H1 (cell line): ENCODE measurements at regions not wholly inside any gene's neighbourhood (a gene's known extent, or its start where the extent isn't known, plus 50 kb on each side); places are given as distances from the start of the nearest gene placed in this dataset.

Experiments
- CTCF ChIA-PET: fragments of 300-600 bp; sonication (Branson Sonifier 250); formaldehyde crosslinking; loops from one replicate; lab custom pipeline; 2021; ENCODE audit not compliant: partially characterized antibody; lab: Charles Lee
- POLR2A ChIA-PET: fragments of 300-600 bp; sonication (Branson Sonifier 250); formaldehyde crosslinking; loops from one replicate; lab custom pipeline; 2021; ENCODE audit warnings: inconsistent platforms; ENCODE audit not compliant: partially characterized antibody; lab: Charles Lee
- DNase-seq, 2 experiments: peaks; one replicate each; pipeline versions ENCODE4 v3.0.0 to v3.0.0-alpha.2; 2010 to 2022; ENCODE audit warnings: low spot score in 2 of 2, low read depth in 1 of 2, mixed read lengths in 1 of 2
- FAIRE-seq: peaks from 2 replicates; lab custom pipeline; 2011; peaks lifted over from hg19 to GRCh38; lab: Jason Lieb, UNC
- H2AFZ ChIP-seq: 2 replicates; pipeline ENCODE4 v1.8.1; 2012; ENCODE audit warnings: low read length, inconsistent platforms
- H2AK5ac ChIP-seq: 2 replicates; pipeline ENCODE4 v1.6.1; 2013; ENCODE audit warnings: low read depth, low read length
- H2BK120ac ChIP-seq: replicated peaks from 2 replicates; pipeline ENCODE3; 2013; ENCODE audit warnings: low read depth, low read length, inconsistent platforms
- H2BK12ac ChIP-seq: 2 replicates; pipeline ENCODE4 v1.6.1; 2013; ENCODE audit warnings: low read depth, low read length
- H2BK15ac ChIP-seq: 2 replicates; pipeline ENCODE4 v1.6.1; 2013; ENCODE audit warnings: low read length
- H2BK20ac ChIP-seq: 2 replicates; pipeline ENCODE4 v1.6.1; 2013; ENCODE audit warnings: low read length
- H2BK5ac ChIP-seq: 2 replicates; pipeline ENCODE4 v1.6.1; 2013; ENCODE audit warnings: low read depth, low read length
- H3K14ac ChIP-seq: 2 replicates; pipeline ENCODE4 v1.6.1; 2013; ENCODE audit warnings: inconsistent platforms; ENCODE audit not compliant: insufficient read length
- H3K18ac ChIP-seq: 2 replicates; pipeline ENCODE4 v1.6.1; 2013; ENCODE audit warnings: low read length; ENCODE audit errors: extremely low read depth
- H3K23ac ChIP-seq: 2 replicates; pipeline ENCODE4 v1.6.1; 2013; ENCODE audit warnings: inconsistent platforms; ENCODE audit not compliant: insufficient read length
- H3K23me2 ChIP-seq: 2 replicates; pipeline ENCODE4 v1.6.1; 2013; ENCODE audit warnings: low read depth, low read length
- H3K27ac ChIP-seq: 2 replicates; pipeline ENCODE4 v1.6.1; 2011; ENCODE audit warnings: low read depth, low read length, inconsistent platforms
- H3K27me3 ChIP-seq, 4 experiments: replicated peaks in 1 of 4; 1 replicate in 1 of 4; 2 replicates in 3 of 4; pipeline versions ENCODE4 v1.6.1 to v1.8.1; 2011 to 2013; ENCODE audit warnings: low read length in 3 of 4, mild to moderate bottlenecking in 3 of 4, inconsistent platforms in 2 of 4, mixed read lengths in 2 of 4, moderate library complexity in 1 of 4; ENCODE audit not compliant: control insufficient read depth in 3 of 4, insufficient read depth in 3 of 4; ENCODE audit errors: extremely low read depth in 1 of 4
- H3K36me3 ChIP-seq, 4 experiments: 2 replicates each; pipeline versions ENCODE4 v1.6.1 to v1.8.1; 2011 to 2013; ENCODE audit warnings: mild to moderate bottlenecking in 4 of 4, low read length in 3 of 4, moderate library complexity in 2 of 4, control low read depth in 1 of 4, inconsistent platforms in 1 of 4; ENCODE audit not compliant: insufficient read depth in 4 of 4, control insufficient read depth in 2 of 4
- H3K4ac ChIP-seq: replicated peaks from 2 replicates; pipeline ENCODE3; 2013; ENCODE audit warnings: low read length, low read depth, mixed read lengths, inconsistent platforms; ENCODE audit not compliant: insufficient read length
- H3K4me1 ChIP-seq, 4 experiments: replicated peaks in 1 of 4; 1 replicate in 1 of 4; 2 replicates in 3 of 4; pipeline versions ENCODE4 v1.6.1 to v1.8.1; 2011 to 2013; ENCODE audit warnings: low read length in 3 of 4, inconsistent platforms in 2 of 4, mixed read lengths in 1 of 4; ENCODE audit not compliant: insufficient read depth in 4 of 4, control insufficient read depth in 3 of 4
- H3K4me2 ChIP-seq, 2 experiments: 2 replicates each; pipeline versions ENCODE4 v1.6.1 to v1.8.1; 2011 to 2013; ENCODE audit warnings: low read depth in 2 of 2, low read length in 2 of 2, control low read depth in 1 of 2, inconsistent platforms in 1 of 2, mild to moderate bottlenecking in 1 of 2; ENCODE audit not compliant: insufficient read depth in 1 of 2
- H3K4me3 ChIP-seq, 4 experiments: fragments of 200-600, 300-600 bp in 1 of 4; sonication (generic), shearing (Covaris generic), sonication (Bioruptor Twin) in 1 of 4; 2 replicates each; pipeline versions ENCODE4 v1.5.1 to v1.8.1; 2011 to 2016; ENCODE audit warnings: low read length in 4 of 4, low read depth in 3 of 4, control low read depth in 2 of 4, inconsistent platforms in 2 of 4, mild to moderate bottlenecking in 2 of 4, mixed read lengths in 1 of 4, moderate library complexity in 1 of 4; ENCODE audit not compliant: insufficient read depth in 2 of 4; ENCODE audit errors: extremely low read depth in 1 of 4
- H3K56ac ChIP-seq: replicated peaks from 2 replicates; pipeline ENCODE3; 2013; ENCODE audit warnings: low read depth, mild to moderate bottlenecking, mixed read lengths, low read length, inconsistent platforms; ENCODE audit not compliant: insufficient read length
- H3K79me1 ChIP-seq: 2 replicates; pipeline ENCODE4 v1.6.1; 2013; ENCODE audit warnings: low read depth, low read length, control low read depth
- H3K79me2 ChIP-seq, 2 experiments: 2 replicates each; pipeline versions ENCODE4 v1.6.1 to v1.8.1; 2012 to 2013; ENCODE audit warnings: low read length in 2 of 2, mild to moderate bottlenecking in 2 of 2, inconsistent platforms in 1 of 2; ENCODE audit not compliant: insufficient read depth in 2 of 2, control insufficient read depth in 1 of 2
- H3K9ac ChIP-seq, 4 experiments: replicated peaks in 1 of 4; 1 replicate in 1 of 4; 2 replicates in 3 of 4; pipeline versions ENCODE4 v1.6.1 to v1.8.1; 2011 to 2013; ENCODE audit warnings: low read depth in 3 of 4, low read length in 3 of 4, control low read depth in 2 of 4, mild to moderate bottlenecking in 2 of 4, moderate library complexity in 2 of 4, inconsistent platforms in 1 of 4; ENCODE audit errors: extremely low read depth in 1 of 4
- H3K9me3 ChIP-seq, 2 experiments: 2 replicates each; pipeline versions ENCODE4 v1.6.1 to v1.8.1; 2012 to 2013; ENCODE audit warnings: mild to moderate bottlenecking in 2 of 2, moderate library complexity in 2 of 2, control low read depth in 1 of 2, inconsistent platforms in 1 of 2, low read depth in 1 of 2, low read length in 1 of 2, mixed read lengths in 1 of 2; ENCODE audit not compliant: insufficient read depth in 2 of 2
- H4K20me1 ChIP-seq, 2 experiments: replicated peaks in 1 of 2; 2 replicates each; pipeline versions ENCODE3 to v1.8.1; 2011 to 2013; ENCODE audit warnings: inconsistent platforms in 2 of 2, low read length in 2 of 2, mild to moderate bottlenecking in 1 of 2; ENCODE audit not compliant: insufficient read depth in 2 of 2, control insufficient read depth in 1 of 2
- H4K5ac ChIP-seq: 2 replicates; pipeline ENCODE4 v1.6.1; 2013; ENCODE audit warnings: low read length, low read depth, mixed read lengths, inconsistent platforms; ENCODE audit not compliant: insufficient read length
- H4K8ac ChIP-seq: 2 replicates; pipeline ENCODE4 v1.8.0; 2013; ENCODE audit warnings: mild to moderate bottlenecking, moderate library complexity, low read length, inconsistent platforms; ENCODE audit not compliant: insufficient read depth; ENCODE audit errors: extremely low read depth
- H4K91ac ChIP-seq: replicated peaks from 2 replicates; pipeline ENCODE3; 2013; ENCODE audit warnings: low read length, mixed read lengths, inconsistent platforms; ENCODE audit not compliant: insufficient read length
- RAD21 ChIP-seq, 2 experiments: IDR thresholded peaks in 1 of 2; conservative IDR thresholded peaks in 1 of 2; 2 replicates each; pipeline ENCODE4 v1.6.1; 2011; ENCODE audit warnings: low read depth in 2 of 2, low read length in 2 of 2, improper control_type of control experiment in 1 of 2, inconsistent platforms in 1 of 2, mild to moderate bottlenecking in 1 of 2, moderate library complexity in 1 of 2
- SIX5 ChIP-seq: IDR thresholded peaks from 2 replicates; pipeline ENCODE4 v1.6.1; 2011; ENCODE audit warnings: mild to moderate bottlenecking, low read depth, low read length
- SP2 ChIP-seq: IDR thresholded peaks from 2 replicates; pipeline ENCODE4 v1.6.1; 2012; ENCODE audit warnings: mild to moderate bottlenecking, low read length, inconsistent platforms
- SUZ12 ChIP-seq: fragments of 200-600 bp; sonication (generic); IDR thresholded peaks from 2 replicates; pipeline ENCODE4 v1.6.1; 2012; ENCODE audit warnings: mild to moderate bottlenecking, inconsistent platforms, low read length, moderate library complexity, mixed read lengths
- WGBS, 2 experiments: shearing (Covaris generic) in 1 of 2; methylation state at CpG; one replicate each; pipeline versions ENCODE4 v1.1.6 to v1.1.7; 2013 to 2015; ENCODE audit warnings: low lambda C conversion rate in 2 of 2, mixed read lengths in 2 of 2, inconsistent platforms in 1 of 2, low coverage in 1 of 2, missing lambda C conversion rate in 1 of 2; ENCODE audit not compliant: insufficient replicate concordance in 2 of 2, insufficient coverage in 1 of 2, insufficient read length in 1 of 2; ENCODE audit errors: extremely low coverage in 1 of 2, missing lambda C conversion rate in 1 of 2; 5-methylcytosine and 5-hydroxymethylcytosine counted together

GRCh38 chr20:56157530-56158203, 90.9 kb upstream of the MC3R start:
- H2BK15ac ChIP-seq: no peak overlapping the region
- POLR2A ChIA-PET: no interaction called here
- H2AFZ ChIP-seq: no peak overlapping the region
- no peaks in the 10 kb centered on the region for H3K4me1 ChIP-seq
- H4K20me1 ChIP-seq: no peaks in the 10 kb centered on the region
- H3K18ac ChIP-seq: no peak overlapping the region
- no peak overlapping the region for H3K4me2 ChIP-seq
- no peaks in the 10 kb centered on the region for H3K79me2 ChIP-seq
- H3K27ac ChIP-seq: no peak overlapping the region
- no peak overlapping the region for H4K5ac ChIP-seq
- H3K79me1 ChIP-seq: no peaks in the 10 kb centered on the region
- no peaks in the 10 kb centered on the region for H3K27me3 ChIP-seq
- no peak for TF ChIP-seq SUZ12
- no peak for TF ChIP-seq SIX5
- TF ChIP-seq SP2: no peak
- no peak for TF ChIP-seq RAD21 (IDR thresholded peaks at IDR 0.05 in 1 of 2, conservative IDR thresholded peaks at IDR 0.05 in 1 of 2; ENCODE audit: low read depth in 2 of 2, low read length in 2 of 2)
- no peak overlapping the region for H3K23ac ChIP-seq
- FAIRE-seq: no peak
- H3K14ac ChIP-seq: no peak overlapping the region
- no peak overlapping the region for H3K9ac ChIP-seq
- no peak overlapping the region for H2BK12ac ChIP-seq
- H2BK20ac ChIP-seq: no peak overlapping the region
- H3K4me3 ChIP-seq: no peak overlapping the region
- H2AK5ac ChIP-seq: no peak overlapping the region
- H2BK5ac ChIP-seq: no peak overlapping the region
- no peak overlapping the region for H3K4ac ChIP-seq
- CTCF ChIA-PET: no interaction called here
- DNase-seq: no peak
- no peak overlapping the region for H3K56ac ChIP-seq
- no peaks in the 10 kb centered on the region for H3K23me2 ChIP-seq
- 86% methylated on average over 12 of the region's 12 CpGs; no CpG with 5 or more reads in 1 of the 2 experiments for WGBS, 2 experiments
- H3K9me3 ChIP-seq: peaks cover 58 to 86% of the 10 kb centered on the region in 2 experiments
- no peak overlapping the region; the same call in 1 of the 2 replicates for H4K8ac ChIP-seq
- H3K36me3 ChIP-seq: no peaks in the 10 kb centered on the region
- no peak overlapping the region for H4K91ac ChIP-seq
- H2BK120ac ChIP-seq: no peak overlapping the region
